ENCODE measurements at regions not wholly inside any gene's neighbourhood (a gene's known extent, or its start where the extent isn't known, plus 50 kb on each side); places are given as distances from the start of the nearest gene placed in this dataset.
A peak's percentile ranks its signal among the peaks of the same experiment; 100 is the strongest.

DNA sequence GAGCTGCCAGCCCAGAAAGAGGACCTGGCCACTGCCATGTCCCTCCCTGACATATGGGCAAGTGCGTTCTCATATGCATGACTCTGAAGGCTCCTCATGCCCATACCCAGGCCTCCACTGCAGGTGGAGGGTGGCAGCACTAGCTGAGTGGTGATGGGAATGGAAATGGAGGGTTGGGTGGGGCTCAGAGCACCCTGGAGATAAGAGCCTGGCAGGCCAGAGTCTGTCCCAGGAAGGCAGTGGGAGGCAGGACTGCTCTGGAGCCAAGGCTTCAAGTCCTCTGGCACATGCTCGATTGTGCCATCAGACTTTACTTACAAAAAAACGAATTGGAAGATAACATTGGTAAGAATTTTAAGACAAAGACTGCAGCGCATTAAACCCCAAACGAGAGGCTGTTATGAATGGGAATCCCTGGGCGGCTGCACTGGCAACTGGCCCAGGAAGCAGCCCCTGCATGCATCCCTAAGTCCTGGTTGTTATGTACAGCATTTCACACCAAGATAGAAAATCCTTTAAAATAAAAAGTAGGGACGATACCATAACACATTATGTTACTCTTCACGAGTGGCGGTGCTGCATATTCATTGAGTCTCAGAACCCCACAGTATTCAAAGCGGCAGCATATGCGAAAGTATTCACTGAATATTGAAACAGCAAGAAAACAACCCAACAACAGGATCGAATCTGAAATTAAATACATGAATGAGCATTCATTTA lies 81.7 kb upstream of the FAM98A start:
- Histone ChIP-seq H2AFZ (ENCODE audit: low read length) (no peak overlapping the region), H3K4me2 (ENCODE audit: low read length) (no peak overlapping the region), H3K79me2 (ENCODE audit: insufficient read depth, low read depth, low read length) (no peaks in the 10 kb centered on the region), H3K27ac (ENCODE audit: low read depth, low read length, poor library complexity, severe bottlenecking) (no peak overlapping the region), H3K4me3 (ENCODE audit: low read depth, low read length, poor library complexity, severe bottlenecking) (no peak overlapping the region), H3K36me3 (ENCODE audit: insufficient read depth, low read length) (no peaks in the 10 kb centered on the region), H3K9me2 (ENCODE audit: insufficient read depth, low read length) (no peaks in the 10 kb centered on the region), H4K20me1 (ENCODE audit: insufficient read depth, low read length) (no peaks in the 10 kb centered on the region), H3K9me3 (ENCODE audit: low read length) (no peaks in the 10 kb centered on the region), H3K4me1 (ENCODE audit: insufficient read depth, low read length, poor library complexity, severe bottlenecking) (no peaks in the 10 kb centered on the region)
- DNase-seq (ENCODE audit: low spot score): no peak
- TF ChIP-seq, protein P1, sequence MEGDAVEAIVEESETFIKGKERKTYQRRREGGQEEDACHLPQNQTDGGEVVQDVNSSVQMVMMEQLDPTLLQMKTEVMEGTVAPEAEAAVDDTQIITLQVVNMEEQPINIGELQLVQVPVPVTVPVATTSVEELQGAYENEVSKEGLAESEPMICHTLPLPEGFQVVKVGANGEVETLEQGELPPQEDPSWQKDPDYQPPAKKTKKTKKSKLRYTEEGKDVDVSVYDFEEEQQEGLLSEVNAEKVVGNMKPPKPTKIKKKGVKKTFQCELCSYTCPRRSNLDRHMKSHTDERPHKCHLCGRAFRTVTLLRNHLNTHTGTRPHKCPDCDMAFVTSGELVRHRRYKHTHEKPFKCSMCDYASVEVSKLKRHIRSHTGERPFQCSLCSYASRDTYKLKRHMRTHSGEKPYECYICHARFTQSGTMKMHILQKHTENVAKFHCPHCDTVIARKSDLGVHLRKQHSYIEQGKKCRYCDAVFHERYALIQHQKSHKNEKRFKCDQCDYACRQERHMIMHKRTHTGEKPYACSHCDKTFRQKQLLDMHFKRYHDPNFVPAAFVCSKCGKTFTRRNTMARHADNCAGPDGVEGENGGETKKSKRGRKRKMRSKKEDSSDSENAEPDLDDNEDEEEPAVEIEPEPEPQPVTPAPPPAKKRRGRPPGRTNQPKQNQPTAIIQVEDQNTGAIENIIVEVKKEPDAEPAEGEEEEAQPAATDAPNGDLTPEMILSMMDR (conservative IDR thresholded peaks at IDR 0.05; ENCODE audit: low read length): no peak
- no peak for TF ChIP-seq EZH2phosphoT487 (IDR thresholded peaks at IDR 0.05; ENCODE audit: borderline replicate concordance, low read depth, low read length)
- CTCF ChIA-PET (ENCODE audit: unreplicated experiment): no interaction called here
- intact Hi-C loops (cut with micrococcal nuclease; ENCODE audit: unreplicated experiment): no loop called here
- no TSS peak for BruUV-seq (replicated peaks)
- POLR2A ChIA-PET: no interaction called here

DNA sequence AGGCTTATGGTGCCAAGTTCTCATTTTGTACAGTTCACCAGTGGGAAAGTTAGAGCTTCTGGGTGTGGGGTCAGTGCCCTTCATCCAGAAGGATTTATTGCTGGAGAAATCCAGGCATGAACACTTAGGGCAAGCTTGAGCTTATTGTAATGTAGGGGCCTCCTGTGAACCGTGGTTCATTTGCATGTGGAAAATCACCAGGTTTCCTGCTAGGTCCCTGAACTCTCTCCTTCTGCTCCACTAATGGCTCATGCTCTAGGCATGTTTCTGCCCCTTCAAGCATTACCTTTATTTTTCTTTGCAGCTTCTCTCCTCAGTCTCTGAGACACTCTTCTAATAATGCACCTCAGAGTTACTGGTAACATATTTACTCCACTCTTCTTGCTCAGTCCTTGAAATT lies 79.3 kb upstream of the FAM98A start:
- H3K36me3 ChIP-seq (ENCODE audit: insufficient read depth, low read length): no peaks in the 10 kb centered on the region
- no peaks in the 10 kb centered on the region for H3K9me2 ChIP-seq (ENCODE audit: insufficient read depth, low read length)
- BruUV-seq (replicated peaks): no TSS peak
- H3K27ac ChIP-seq (ENCODE audit: low read depth, low read length, poor library complexity, severe bottlenecking): no peak overlapping the region
- no peaks in the 10 kb centered on the region for H3K9me3 ChIP-seq (ENCODE audit: low read length)
- H3K4me3 ChIP-seq (ENCODE audit: low read depth, low read length, poor library complexity, severe bottlenecking): no peak overlapping the region
- no peaks in the 10 kb centered on the region for H3K79me2 ChIP-seq (ENCODE audit: insufficient read depth, low read depth, low read length)
- no peak for DNase-seq (ENCODE audit: low spot score)
- H2AFZ ChIP-seq (ENCODE audit: low read length): no peak overlapping the region
- POLR2A ChIA-PET: no interaction called here
- intact Hi-C loops (cut with micrococcal nuclease; ENCODE audit: unreplicated experiment): no loop called here
- no peaks in the 10 kb centered on the region for H4K20me1 ChIP-seq (ENCODE audit: insufficient read depth, low read length)
- CTCF ChIA-PET (ENCODE audit: unreplicated experiment): no interaction called here
- no peak overlapping the region for H3K4me2 ChIP-seq (ENCODE audit: low read length)
- no peaks in the 10 kb centered on the region for H3K4me1 ChIP-seq (ENCODE audit: insufficient read depth, low read length, poor library complexity, severe bottlenecking)
- no peak for TF ChIP-seq EZH2phosphoT487 (IDR thresholded peaks at IDR 0.05; ENCODE audit: borderline replicate concordance, low read depth, low read length)
- TF ChIP-seq, protein P1 (conservative IDR thresholded peaks at IDR 0.05; ENCODE audit: low read length): no peak

DNA sequence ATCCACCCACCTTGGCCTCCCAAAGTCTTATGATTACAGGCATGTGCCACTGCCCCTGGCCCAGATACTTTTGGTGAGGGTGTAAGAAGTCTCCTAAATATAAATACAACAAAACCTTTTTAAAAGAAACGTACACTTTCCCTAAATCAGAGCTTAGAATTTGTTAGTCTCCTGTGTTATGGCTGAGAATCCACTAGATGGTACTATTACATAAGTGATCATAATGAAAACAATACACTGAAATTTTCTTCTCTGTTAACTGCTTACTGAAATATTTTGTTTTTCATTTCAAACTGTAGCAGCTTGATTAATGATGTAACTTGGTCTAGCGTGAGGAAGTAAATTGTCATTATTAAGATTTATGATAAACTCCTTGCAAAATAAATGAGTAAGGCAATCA lies 74.8 kb upstream of the FAM98A start:
- no peak overlapping the region for H3K27ac ChIP-seq (ENCODE audit: low read depth, low read length, poor library complexity, severe bottlenecking)
- H2AFZ ChIP-seq (ENCODE audit: low read length): no peak overlapping the region
- no peaks in the 10 kb centered on the region for H3K9me3 ChIP-seq (ENCODE audit: low read length)
- TF ChIP-seq, protein P1 (conservative IDR thresholded peaks at IDR 0.05; ENCODE audit: low read length): peak; percentile 74
- no peak for TF ChIP-seq EZH2phosphoT487 (IDR thresholded peaks at IDR 0.05; ENCODE audit: borderline replicate concordance, low read depth, low read length)
- H3K9me2 ChIP-seq (ENCODE audit: insufficient read depth, low read length): no peaks in the 10 kb centered on the region
- POLR2A ChIA-PET: interaction anchor here (0.5 kb wide), 1 partner anchor 24 kb away, joined by 3 read pairs; no protein-coding TSS in a partner anchor
- intact Hi-C loops (cut with micrococcal nuclease; ENCODE audit: unreplicated experiment): no loop called here
- no TSS peak for BruUV-seq (replicated peaks)
- CTCF ChIA-PET (ENCODE audit: unreplicated experiment): no interaction called here
- no peak overlapping the region for H3K4me3 ChIP-seq (ENCODE audit: low read depth, low read length, poor library complexity, severe bottlenecking)
- peak; percentile 29 for DNase-seq (ENCODE audit: low spot score)
- no peaks in the 10 kb centered on the region for H4K20me1 ChIP-seq (ENCODE audit: insufficient read depth, low read length)
- H3K4me2 ChIP-seq (ENCODE audit: low read length): no peak overlapping the region
- H3K36me3 ChIP-seq (ENCODE audit: insufficient read depth, low read length): no peaks in the 10 kb centered on the region
- no peaks in the 10 kb centered on the region for H3K79me2 ChIP-seq (ENCODE audit: insufficient read depth, low read depth, low read length)
- no peaks in the 10 kb centered on the region for H3K4me1 ChIP-seq (ENCODE audit: insufficient read depth, low read length, poor library complexity, severe bottlenecking)

All from OCI-LY7 (cell line).